Endothelial cell of umbilical vein (primary cell): ENCODE measurements at regions not wholly inside any gene's neighbourhood (a gene's known extent, or its start where the extent isn't known, plus 50 kb on each side); places are given as distances from the start of the nearest gene placed in this dataset.
"Not testable (repeated sequence)": the region's sequence is repeated elsewhere in the genome, so short reads cannot be mapped to it uniquely, and the experiment has no call there.

Source experiments
- BruUV-seq: library from RNA; stranded (reverse); fragments of 400-500 nt; replicated peaks from 2 replicates; lab custom pipeline; 2021; lab: Mats Ljungman, UMichigan
- CTCF ChIA-PET: fragments of 300-600, 350-600 bp; sonication (Branson Sonifier 250); formaldehyde crosslinking; loops from one replicate; lab custom pipeline; 2021; ENCODE audit warnings: antibody characterized with exemption, inconsistent platforms; lab: Charles Lee
- POLR2A ChIA-PET: fragments of 300-600, 350-600 bp; sonication (Branson Sonifier 250); formaldehyde crosslinking; loops from one replicate; lab custom pipeline; 2021; ENCODE audit warnings: antibody characterized with exemption, inconsistent platforms; lab: Charles Lee
- DNase-seq: peaks from one replicate; pipeline ENCODE4 v3.0.0-alpha.2; 2011; ENCODE audit warnings: low read depth, low spot score
- FAIRE-seq: peaks from 2 replicates; lab custom pipeline; 2011; peaks lifted over from hg19 to GRCh38; lab: Jason Lieb, UNC
- H2AFZ ChIP-seq: 2 replicates; pipeline ENCODE4 v1.6.0; 2012; ENCODE audit warnings: low read depth, low read length, control low read depth, inconsistent platforms
- H3K27ac ChIP-seq: 2 replicates; pipeline ENCODE4 v1.5.1; 2011; ENCODE audit warnings: low read depth, mild to moderate bottlenecking, control low read depth, low read length, moderate library complexity; ENCODE audit not compliant: insufficient read depth
- H3K27me3 ChIP-seq, 2 experiments: 2 replicates each; pipeline versions ENCODE4 v1.6.0 to v1.6.1; 2011; ENCODE audit warnings: low read length in 2 of 2, mixed read lengths in 1 of 2; ENCODE audit not compliant: control insufficient read depth in 2 of 2, insufficient read depth in 2 of 2
- H3K36me3 ChIP-seq, 2 experiments: 2 replicates in 1 of 2; 3 replicates in 1 of 2; pipeline ENCODE4 v1.5.1; 2011; ENCODE audit warnings: low read length in 2 of 2, mild to moderate bottlenecking in 1 of 2, moderate library complexity in 1 of 2; ENCODE audit not compliant: control insufficient read depth in 2 of 2, insufficient read depth in 2 of 2; ENCODE audit errors: extremely low read depth in 1 of 2
- H3K4me1 ChIP-seq: 3 replicates; pipeline ENCODE4 v1.5.1; 2011; ENCODE audit warnings: mild to moderate bottlenecking, low read length; ENCODE audit not compliant: control insufficient read depth, insufficient read depth; ENCODE audit errors: extremely low read depth
- H3K4me2 ChIP-seq: 2 replicates; pipeline ENCODE4 v1.6.1; 2011; ENCODE audit warnings: low read length, control low read depth, mixed read lengths; ENCODE audit not compliant: insufficient read depth
- H3K4me3 ChIP-seq, 3 experiments: fragments of 200-600 bp in 1 of 3; sonication (generic), shearing (Covaris generic) in 1 of 3; replicated peaks in 1 of 3; 2 replicates each; pipeline ENCODE4 v1.5.1; 2011 to 2016; ENCODE audit warnings: control low read depth in 3 of 3, low read length in 3 of 3, mild to moderate bottlenecking in 2 of 3, inconsistent platforms in 1 of 3, low read depth in 1 of 3, moderate library complexity in 1 of 3; ENCODE audit not compliant: insufficient read depth in 1 of 3
- H3K79me2 ChIP-seq: 2 replicates; pipeline ENCODE4 v1.6.0; 2012; ENCODE audit warnings: low read length, inconsistent platforms; ENCODE audit not compliant: control insufficient read depth, insufficient read depth
- H3K9ac ChIP-seq: replicated peaks from 2 replicates; pipeline ENCODE3; 2011; ENCODE audit warnings: low read length, control low read depth; ENCODE audit not compliant: insufficient read depth; ENCODE audit errors: extremely low read depth
- H3K9me1 ChIP-seq: replicated peaks from 3 replicates; pipeline ENCODE4 v1.6.0; 2011; ENCODE audit warnings: mild to moderate bottlenecking, low read length; ENCODE audit not compliant: control insufficient read depth, insufficient read depth; ENCODE audit errors: extremely low read depth
- H3K9me3 ChIP-seq: replicated peaks from 2 replicates; pipeline ENCODE4 v1.5.1; 2012; ENCODE audit warnings: low read length, inconsistent platforms; ENCODE audit not compliant: control insufficient read depth, insufficient read depth
- H4K20me1 ChIP-seq: replicated peaks from 2 replicates; pipeline ENCODE3; 2011; ENCODE audit warnings: mild to moderate bottlenecking, low read length; ENCODE audit not compliant: control insufficient read depth, insufficient read depth; ENCODE audit errors: extremely low read depth
- dilution Hi-C: fragments of 300-500 bp; cut with MboI; formaldehyde crosslinking; loops from one replicate; pipeline ENCODE4 v1.15.0; 2019; ENCODE audit warnings: low sequenced_read_pairs; ENCODE audit not compliant: extremely low pct_ligation_motif_present
- intact Hi-C: fragments of 100-400 bp; cut with micrococcal nuclease; formaldehyde crosslinking; loops from one replicate; pipeline ENCODE4 v1.10.0; 2022

GRCh38 chrX:144092116-144092515, 208.2 kb downstream of the UBE2NL start:
- DNase-seq, H3K4me2 ChIP-seq, BruUV-seq, H2AFZ ChIP-seq, H3K79me2 ChIP-seq, H3K9ac ChIP-seq, H3K27me3 ChIP-seq, H3K9me1 ChIP-seq, intact Hi-C loops, H4K20me1 ChIP-seq, H3K9me3 ChIP-seq, H3K4me1 ChIP-seq, H3K27ac ChIP-seq, FAIRE-seq, H3K4me3 ChIP-seq, POLR2A ChIA-PET, H3K36me3 ChIP-seq, CTCF ChIA-PET, dilution Hi-C loops: not testable (repeated sequence)

DNA sequence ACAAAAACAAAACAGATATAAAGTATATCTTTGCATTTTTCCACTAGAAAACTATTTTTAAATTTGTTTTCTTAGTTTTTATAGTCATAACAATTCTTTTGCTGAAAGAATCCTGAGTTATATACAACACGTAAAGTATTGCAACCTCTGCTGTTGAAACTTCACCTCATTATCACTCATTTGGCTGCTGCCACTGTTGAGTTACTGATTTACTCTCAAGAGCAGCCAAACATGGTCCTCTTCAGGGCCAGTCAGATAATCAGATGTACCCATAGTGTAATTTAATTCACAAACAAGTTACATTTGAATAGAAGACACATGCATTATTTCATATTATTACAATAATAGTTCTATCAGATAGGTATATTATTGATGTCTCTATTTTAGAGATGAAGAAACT, 235.6 kb downstream of the UBE2NL start:
- H4K20me1 ChIP-seq, DNase-seq, H3K4me3 ChIP-seq, H3K9me1 ChIP-seq, CTCF ChIA-PET, H3K36me3 ChIP-seq, H3K27me3 ChIP-seq, H3K4me2 ChIP-seq, intact Hi-C loops, dilution Hi-C loops, BruUV-seq, FAIRE-seq, H3K4me1 ChIP-seq, H3K9ac ChIP-seq, H3K79me2 ChIP-seq, H3K27ac ChIP-seq, POLR2A ChIA-PET, H3K9me3 ChIP-seq, H2AFZ ChIP-seq: not testable (repeated sequence)

- H3K4me2 ChIP-seq, intact Hi-C loops, H3K4me3 ChIP-seq, BruUV-seq, H4K20me1 ChIP-seq, H3K27me3 ChIP-seq, CTCF ChIA-PET, H3K27ac ChIP-seq, H3K9ac ChIP-seq, DNase-seq, H2AFZ ChIP-seq, H3K4me1 ChIP-seq, H3K9me1 ChIP-seq, POLR2A ChIA-PET, dilution Hi-C loops, H3K79me2 ChIP-seq, H3K36me3 ChIP-seq, H3K9me3 ChIP-seq: not testable (repeated sequence)
- FAIRE-seq: peak; percentile 63
Measured at GRCh38 chrX:144121566-144121965, 237.7 kb downstream of the UBE2NL start.

GRCh38 chrX:144127570-144128169, 243.8 kb downstream of the UBE2NL start:
- peak; percentile 82 for FAIRE-seq
- CTCF ChIA-PET, dilution Hi-C loops: not testable (repeated sequence)

More at GRCh38 chrX:144127570-144128169, 243.8 kb downstream of the UBE2NL start:
- H3K4me2 ChIP-seq, H3K9ac ChIP-seq, H3K27me3 ChIP-seq, BruUV-seq, H3K27ac ChIP-seq, DNase-seq, H3K4me1 ChIP-seq, H4K20me1 ChIP-seq, H3K36me3 ChIP-seq, H3K4me3 ChIP-seq, H2AFZ ChIP-seq, intact Hi-C loops, H3K79me2 ChIP-seq, H3K9me1 ChIP-seq, POLR2A ChIA-PET, H3K9me3 ChIP-seq: not testable (repeated sequence)
